Thoracic aorta (tissue), 2 donors: ENCODE measurements at regions not wholly inside any gene's neighbourhood (a gene's known extent, or its start where the extent isn't known, plus 50 kb on each side); places are given as distances from the start of the nearest gene placed in this dataset.
A peak's percentile ranks its signal among the peaks of the same experiment; 100 is the strongest.
"Not testable (repeated sequence)": the region's sequence is repeated elsewhere in the genome, so short reads cannot be mapped to it uniquely, and the experiment has no call there.

ENCODE experiments used
- ATAC-seq: fragments of 150-250 bp; one replicate; pipeline ENCODE4 v1.8.0; 2017; ENCODE audit warnings: low read depth; ENCODE audit not compliant: insufficient number of reproducible peaks, low FRiP score
- DNase-seq: peaks from one replicate; pipeline ENCODE4 v3.0.0-alpha.2; 2020; ENCODE audit warnings: low spot score
- H3K27ac ChIP-seq, 2 donors: fragments of 200-600 bp; sonication (generic); 1 replicate in 1 of 2; 2 replicates in 1 of 2; pipeline ENCODE4 v1.5.1; 2016; ENCODE audit warnings: mild to moderate bottlenecking in 2 of 2, moderate library complexity in 2 of 2
- H3K27me3 ChIP-seq: fragments of 200-600 bp; sonication (generic); replicated peaks from 2 replicates; pipeline ENCODE4 v1.6.0; 2016; ENCODE audit warnings: mild to moderate bottlenecking; ENCODE audit not compliant: insufficient read depth
- H3K36me3 ChIP-seq: fragments of 200-600 bp; sonication (generic); one replicate; pipeline ENCODE4 v1.5.1; 2016
- H3K4me1 ChIP-seq, 2 donors: fragments of 200-600 bp; sonication (generic); 1 replicate in 1 of 2; 2 replicates in 1 of 2; pipeline versions ENCODE4 v1.5.1 to v1.6.0; 2016; ENCODE audit warnings: low read depth in 2 of 2, mild to moderate bottlenecking in 1 of 2; ENCODE audit not compliant: control insufficient read depth in 1 of 2
- H3K4me3 ChIP-seq: fragments of 200-600 bp; sonication (generic); 2 replicates; pipeline ENCODE4 v1.5.1; 2016; ENCODE audit warnings: mild to moderate bottlenecking
- H3K9me3 ChIP-seq: fragments of 200-600 bp; sonication (generic); 2 replicates; pipeline ENCODE4 v1.5.1; 2016
- CTCF ChIP-seq: fragments of 200-600 bp; sonication (generic); IDR thresholded peaks from one replicate; pipeline ENCODE4 v1.5.1; 2019; ENCODE audit warnings: antibody characterized with exemption

- no peak for TF ChIP-seq CTCF
- H3K4me1 ChIP-seq, result no peaks in the 10 kb centered on the region
- ATAC-seq, result no peak
- no peaks in the 10 kb centered on the region for H3K9me3 ChIP-seq
- H3K4me3 ChIP-seq, result no peak overlapping the region
- DNase-seq, result no peak
- H3K27ac ChIP-seq, result no peak overlapping the region
- H3K27me3 ChIP-seq, result no peaks in the 10 kb centered on the region
- H3K36me3 ChIP-seq, result no peaks in the 10 kb centered on the region
These were observed 84.5 kb upstream of the CHD6 start for GRCh38 chr20:41702647-41703046.

DNA sequence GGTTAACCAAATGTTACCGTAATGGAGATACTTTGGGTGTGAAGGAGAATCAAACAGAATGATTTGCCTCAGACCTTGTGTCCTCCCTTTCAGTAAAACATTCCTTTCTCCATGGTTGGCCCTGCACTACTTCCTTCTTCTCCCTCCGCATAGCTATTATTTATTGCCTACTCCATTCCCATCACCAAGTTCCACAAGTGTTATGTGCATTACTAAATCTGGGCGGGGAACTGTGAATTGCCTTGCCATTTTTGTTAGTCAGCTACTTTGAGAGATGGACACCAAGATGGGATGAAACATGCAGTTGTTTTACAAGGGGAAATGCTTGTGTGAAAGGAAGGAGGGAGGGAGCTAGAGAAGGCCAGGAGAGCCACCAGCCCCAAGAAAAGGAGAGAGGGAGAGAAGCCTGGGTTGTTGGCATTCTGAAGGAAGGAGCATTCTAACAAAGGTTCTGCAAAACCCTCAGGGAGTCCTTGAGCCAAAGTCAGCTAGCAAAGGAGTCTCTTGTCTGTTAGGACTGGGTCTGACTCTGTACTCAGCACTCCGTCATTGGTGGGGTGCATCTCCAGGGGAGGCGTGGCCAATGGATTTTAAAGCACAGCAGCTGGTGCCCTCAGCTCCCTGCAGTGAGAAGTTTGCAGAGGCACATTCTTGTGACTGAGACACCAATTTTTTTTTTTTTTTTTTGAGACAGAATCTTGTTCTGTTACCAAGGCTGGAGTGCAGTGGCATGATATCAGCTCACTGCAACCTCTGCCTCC is 83.6 kb upstream of the CHD6 start:
- ATAC-seq (no peak), DNase-seq (no peak)
- no peak for TF ChIP-seq CTCF
- Histone ChIP-seq H3K27me3 (no peaks in the 10 kb centered on the region), H3K4me1 (no peaks in the 10 kb centered on the region), H3K9me3 (no peaks in the 10 kb centered on the region), H3K36me3 (no peaks in the 10 kb centered on the region), H3K27ac (no peak overlapping the region), H3K4me3 (no peak overlapping the region)

DNA sequence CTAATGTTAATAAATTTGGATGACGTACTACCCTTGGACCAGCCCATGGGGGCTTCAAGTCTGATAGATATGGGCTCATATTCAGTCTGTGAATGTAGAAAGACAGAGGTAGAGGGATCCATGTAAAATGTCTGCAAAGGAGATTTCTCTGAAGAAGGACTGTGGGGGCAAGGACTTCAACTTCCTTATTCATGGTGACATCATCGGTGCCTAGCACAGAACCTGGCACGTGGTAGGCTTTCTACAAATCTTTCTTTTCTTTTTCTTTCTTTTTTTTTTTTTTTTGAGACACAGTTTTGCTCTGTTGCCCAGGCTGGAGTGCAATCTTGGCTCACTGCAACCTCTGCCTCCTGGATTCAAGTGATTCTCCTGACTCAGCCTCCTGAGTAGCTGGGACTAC is 81.5 kb upstream of the CHD6 start:
- not testable (repeated sequence) for H3K9me3 ChIP-seq, ATAC-seq, H3K36me3 ChIP-seq, DNase-seq, H3K4me1 ChIP-seq, H3K4me3 ChIP-seq, H3K27ac ChIP-seq, H3K27me3 ChIP-seq

GRCh38 chr20:41697861-41698559 is 79.8 kb upstream of the CHD6 start:
- H3K4me3 ChIP-seq, result no peak overlapping the region
- TF ChIP-seq CTCF, result peak; percentile 59
- H3K27ac ChIP-seq, result no peak overlapping the region
- peaks cover 0 to 4% of the 10 kb centered on the region in 2 donors for H3K4me1 ChIP-seq
- no peak for DNase-seq
- no peaks in the 10 kb centered on the region for H3K36me3 ChIP-seq
- H3K9me3 ChIP-seq, result no peaks in the 10 kb centered on the region
- no peaks in the 10 kb centered on the region for H3K27me3 ChIP-seq
- ATAC-seq, result no peak

DNA sequence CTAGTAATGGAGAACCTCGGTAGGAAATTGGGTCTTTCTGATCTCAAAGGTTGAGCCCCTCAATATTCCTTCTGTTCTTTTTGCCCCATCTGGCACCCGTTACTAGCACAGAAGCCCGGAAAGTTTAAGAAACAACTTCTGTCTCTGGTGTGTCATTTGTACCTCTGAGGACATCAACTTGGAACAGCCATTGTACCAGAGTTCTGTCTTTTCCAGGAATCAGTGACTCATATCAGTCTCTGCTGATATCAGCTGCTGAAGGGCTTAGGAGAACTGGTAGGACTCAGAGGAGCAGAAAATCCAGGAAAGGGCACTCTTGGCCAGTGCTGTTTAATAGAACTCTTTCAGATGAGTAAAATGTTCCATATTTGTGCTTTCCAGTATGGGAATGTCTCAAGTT is 78.3 kb upstream of the CHD6 start:
- Histone ChIP-seq H3K27ac (peak overlapping the region in 1 of 2 donors; percentile 15), H3K4me1 (peaks cover 0 to 10% of the 10 kb centered on the region in 2 donors), H3K36me3 (no peaks in the 10 kb centered on the region), H3K27me3 (no peaks in the 10 kb centered on the region), H3K4me3 (no peak overlapping the region), H3K9me3 (no peaks in the 10 kb centered on the region)
- ATAC-seq (no peak), DNase-seq (no peak)
- no peak for TF ChIP-seq CTCF
